ENCODE measurements at regions not wholly inside any gene's neighbourhood (a gene's known extent, or its start where the extent isn't known, plus 50 kb on each side); places are given as distances from the start of the nearest gene placed in this dataset.

DNA sequence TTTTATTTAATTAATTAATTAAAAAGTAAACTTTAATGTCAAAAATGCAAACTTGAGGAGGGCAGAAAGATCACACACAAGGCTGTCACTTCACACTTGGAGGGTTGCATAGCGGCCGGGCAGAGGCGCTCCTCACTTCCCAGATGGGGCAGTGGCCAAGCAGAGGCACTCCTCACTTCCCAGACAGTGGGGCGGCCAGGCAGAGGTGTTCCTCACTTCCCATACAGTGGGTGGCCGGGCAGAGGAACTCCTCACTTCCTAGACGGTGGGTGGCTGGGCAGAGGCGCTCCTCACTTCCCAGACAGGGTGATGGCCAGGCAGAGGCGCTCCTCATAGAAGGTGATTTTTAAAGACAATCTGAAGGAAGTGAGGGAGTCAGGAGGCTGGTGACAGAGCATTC lies 277.5 kb downstream of the PDCD6IP start:
- FAIRE-seq (no peak), DNase-seq (ENCODE audit: low read depth, low spot score) (no peak)
- no peaks in the 10 kb centered on the region for H3K27me3 ChIP-seq (ENCODE audit: control insufficient read depth, extremely low read depth, insufficient read depth, low read length)
- no peak overlapping the region for H2AFZ ChIP-seq (ENCODE audit: control insufficient read depth, low read length)
- H3K9me1 ChIP-seq (ENCODE audit: control insufficient read depth, extremely low read depth, insufficient read depth, low read length): no peaks in the 10 kb centered on the region
- TF ChIP-seq EZH2 (IDR thresholded peaks at IDR 0.05; ENCODE audit: low read length): no peak
- TF ChIP-seq, protein P1, sequence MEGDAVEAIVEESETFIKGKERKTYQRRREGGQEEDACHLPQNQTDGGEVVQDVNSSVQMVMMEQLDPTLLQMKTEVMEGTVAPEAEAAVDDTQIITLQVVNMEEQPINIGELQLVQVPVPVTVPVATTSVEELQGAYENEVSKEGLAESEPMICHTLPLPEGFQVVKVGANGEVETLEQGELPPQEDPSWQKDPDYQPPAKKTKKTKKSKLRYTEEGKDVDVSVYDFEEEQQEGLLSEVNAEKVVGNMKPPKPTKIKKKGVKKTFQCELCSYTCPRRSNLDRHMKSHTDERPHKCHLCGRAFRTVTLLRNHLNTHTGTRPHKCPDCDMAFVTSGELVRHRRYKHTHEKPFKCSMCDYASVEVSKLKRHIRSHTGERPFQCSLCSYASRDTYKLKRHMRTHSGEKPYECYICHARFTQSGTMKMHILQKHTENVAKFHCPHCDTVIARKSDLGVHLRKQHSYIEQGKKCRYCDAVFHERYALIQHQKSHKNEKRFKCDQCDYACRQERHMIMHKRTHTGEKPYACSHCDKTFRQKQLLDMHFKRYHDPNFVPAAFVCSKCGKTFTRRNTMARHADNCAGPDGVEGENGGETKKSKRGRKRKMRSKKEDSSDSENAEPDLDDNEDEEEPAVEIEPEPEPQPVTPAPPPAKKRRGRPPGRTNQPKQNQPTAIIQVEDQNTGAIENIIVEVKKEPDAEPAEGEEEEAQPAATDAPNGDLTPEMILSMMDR (optimal IDR thresholded peaks at IDR 0.05 in 1 of 3, IDR thresholded peaks at IDR 0.05 in 1 of 3, conservative IDR thresholded peaks at IDR 0.05 in 1 of 3; ENCODE audit: extremely low read depth in 1 of 3, insufficient read depth in 2 of 3, low read length in 3 of 3): no peak
- H3K27ac ChIP-seq (ENCODE audit: control insufficient read depth, insufficient read depth, low read length): no peak overlapping the region
- H3K9me3 ChIP-seq (ENCODE audit: control insufficient read depth, low read depth, low read length): no peaks in the 10 kb centered on the region
- no peaks in the 10 kb centered on the region for H3K4me1 ChIP-seq (ENCODE audit: control insufficient read depth, extremely low read depth, insufficient read depth, low read length)
- H3K79me2 ChIP-seq (ENCODE audit: control insufficient read depth, insufficient read depth, low read length): no peaks in the 10 kb centered on the region
- no peak overlapping the region for H3K9ac ChIP-seq (ENCODE audit: control insufficient read depth, extremely low read depth, insufficient read depth, low read length)
- H3K36me3 ChIP-seq (ENCODE audit: control insufficient read depth in 2 of 2, extremely low read depth in 1 of 2, insufficient read depth in 2 of 2, low read length in 2 of 2): no peaks in the 10 kb centered on the region
- dilution Hi-C loops (cut with MboI; ENCODE audit: extremely low pct_ligation_motif_present, low sequenced_read_pairs): no loop called here
- no peaks in the 10 kb centered on the region for H4K20me1 ChIP-seq (ENCODE audit: control insufficient read depth, extremely low read depth, insufficient read depth, low read length)
- no peak overlapping the region for H3K4me2 ChIP-seq (ENCODE audit: control insufficient read depth, extremely low read depth, insufficient read depth, low read depth, low read length)
- no peak overlapping the region for H3K4me3 ChIP-seq (ENCODE audit: control insufficient read depth in 2 of 3, extremely low read depth in 1 of 3, insufficient read depth in 2 of 3, low read depth in 1 of 3, low read length in 3 of 3)

DNA sequence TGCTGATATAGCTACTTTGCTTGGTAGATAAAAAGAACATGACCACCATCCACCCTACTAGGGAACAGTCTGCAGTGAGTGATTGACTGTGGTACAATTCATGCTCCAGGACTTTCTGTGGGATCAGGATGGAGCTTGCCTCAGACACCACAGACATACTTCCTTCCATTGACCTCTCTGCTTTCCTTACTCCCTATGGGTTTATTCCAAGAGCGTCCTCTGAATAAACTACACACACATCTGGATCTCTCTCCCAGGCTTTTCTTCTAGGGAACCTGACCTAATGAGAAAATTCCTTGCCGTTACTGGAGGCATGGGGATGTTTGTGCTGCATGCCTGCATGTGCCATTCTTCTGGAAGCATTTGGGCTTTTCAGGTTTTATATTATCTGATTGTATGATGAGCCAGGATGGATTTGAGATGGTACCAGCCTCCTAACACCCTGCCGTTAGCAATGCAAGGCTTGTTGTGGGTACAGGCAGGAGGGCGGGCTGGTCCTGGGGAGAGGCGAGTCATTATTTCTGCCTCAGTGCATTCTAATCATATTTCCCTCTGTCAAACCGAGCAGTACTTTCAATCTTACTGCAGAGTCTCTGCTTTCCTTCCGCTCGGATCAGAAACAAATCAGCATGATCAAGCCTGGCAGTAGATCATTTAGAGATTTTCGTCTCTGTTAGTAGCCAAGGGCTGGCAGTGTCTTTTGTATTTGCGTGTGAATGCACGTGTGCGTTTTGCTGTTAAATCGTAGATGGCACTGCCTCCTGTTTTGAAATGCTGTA lies 279.2 kb downstream of the PDCD6IP start:
- TF ChIP-seq EZH2 (IDR thresholded peaks at IDR 0.05; ENCODE audit: low read length): no peak
- TF ChIP-seq, protein P1 (optimal IDR thresholded peaks at IDR 0.05 in 1 of 3, IDR thresholded peaks at IDR 0.05 in 1 of 3, conservative IDR thresholded peaks at IDR 0.05 in 1 of 3; ENCODE audit: extremely low read depth in 1 of 3, insufficient read depth in 2 of 3, low read length in 3 of 3): no peak
- Histone ChIP-seq H2AFZ (ENCODE audit: control insufficient read depth, low read length) (no peak overlapping the region), H3K4me2 (ENCODE audit: control insufficient read depth, extremely low read depth, insufficient read depth, low read depth, low read length) (no peak overlapping the region), H3K27me3 (ENCODE audit: control insufficient read depth, extremely low read depth, insufficient read depth, low read length) (no peaks in the 10 kb centered on the region), H3K9ac (ENCODE audit: control insufficient read depth, extremely low read depth, insufficient read depth, low read length) (no peak overlapping the region), H3K79me2 (ENCODE audit: control insufficient read depth, insufficient read depth, low read length) (no peaks in the 10 kb centered on the region), H3K4me1 (ENCODE audit: control insufficient read depth, extremely low read depth, insufficient read depth, low read length) (no peaks in the 10 kb centered on the region), H3K27ac (ENCODE audit: control insufficient read depth, insufficient read depth, low read length) (no peak overlapping the region), H3K4me3 (ENCODE audit: control insufficient read depth in 2 of 3, extremely low read depth in 1 of 3, insufficient read depth in 2 of 3, low read depth in 1 of 3, low read length in 3 of 3) (no peak overlapping the region), H3K9me3 (ENCODE audit: control insufficient read depth, low read depth, low read length) (no peaks in the 10 kb centered on the region), H3K9me1 (ENCODE audit: control insufficient read depth, extremely low read depth, insufficient read depth, low read length) (no peaks in the 10 kb centered on the region), H3K36me3 (ENCODE audit: control insufficient read depth in 2 of 2, extremely low read depth in 1 of 2, insufficient read depth in 2 of 2, low read length in 2 of 2) (no peaks in the 10 kb centered on the region), H4K20me1 (ENCODE audit: control insufficient read depth, extremely low read depth, insufficient read depth, low read length) (no peaks in the 10 kb centered on the region)
- FAIRE-seq (no peak), DNase-seq (ENCODE audit: low read depth, low spot score) (no peak)
- dilution Hi-C loops (cut with MboI; ENCODE audit: extremely low pct_ligation_motif_present, low sequenced_read_pairs): no loop called here

Data from keratinocyte (primary cell).